Epithelial cell of esophagus (primary cell): ENCODE measurements at regions not wholly inside any gene's neighbourhood (a gene's known extent, or its start where the extent isn't known, plus 50 kb on each side); places are given as distances from the start of the nearest gene placed in this dataset.

Source experiments
- DNase-seq: peaks from one replicate; pipeline ENCODE4 v3.0.0; 2010; ENCODE audit warnings: low read depth
- H3K4me3 ChIP-seq: 2 replicates; pipeline ENCODE4 v1.5.1; 2011; ENCODE audit warnings: mild to moderate bottlenecking, low read length, control low read depth
- CTCF ChIP-seq: IDR thresholded peaks from 2 replicates; pipeline ENCODE4 v1.5.1; 2011; ENCODE audit warnings: low read depth, mild to moderate bottlenecking, low read length, control low read depth, inconsistent platforms; ENCODE audit not compliant: insufficient read depth; ENCODE audit errors: missing control alignments

GRCh38 chr5:42881416-42882117 is 69.9 kb upstream of the SELENOP start:
- TF ChIP-seq CTCF, result no peak
- no peak overlapping the region for H3K4me3 ChIP-seq
- DNase-seq, result no peak

DNA sequence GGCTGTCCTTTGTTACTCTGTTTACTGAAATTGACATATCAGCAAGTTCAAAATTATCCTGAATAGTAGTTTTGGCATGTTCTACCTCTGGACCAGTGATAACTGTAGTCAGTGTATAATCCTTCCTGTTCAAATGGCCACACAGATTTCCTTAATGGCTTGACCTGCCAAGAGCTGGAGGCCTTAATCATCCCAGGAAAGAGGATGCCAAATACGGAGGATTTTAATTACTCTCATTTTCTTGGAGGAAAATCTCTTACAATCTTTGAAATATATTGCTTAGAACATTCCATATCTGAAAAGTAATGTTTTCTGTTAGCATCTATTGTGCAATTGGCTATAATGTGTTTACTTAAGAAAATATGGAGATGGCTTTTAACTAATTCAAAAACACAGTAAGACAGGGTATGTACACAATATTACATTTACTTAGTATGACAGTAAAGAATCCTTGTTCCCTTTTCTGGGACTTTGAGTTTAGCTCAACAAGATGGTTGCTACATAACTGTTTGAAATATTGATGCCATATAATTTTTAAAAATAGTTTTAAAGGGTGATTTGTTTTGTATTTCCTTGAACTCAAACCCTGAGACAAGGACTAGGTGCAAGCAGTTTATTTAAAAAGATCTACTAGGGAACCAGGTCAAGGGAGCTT is 68.9 kb upstream of the SELENOP start:
- TF ChIP-seq CTCF, result no peak
- no peak overlapping the region for H3K4me3 ChIP-seq
- no peak for DNase-seq

DNA sequence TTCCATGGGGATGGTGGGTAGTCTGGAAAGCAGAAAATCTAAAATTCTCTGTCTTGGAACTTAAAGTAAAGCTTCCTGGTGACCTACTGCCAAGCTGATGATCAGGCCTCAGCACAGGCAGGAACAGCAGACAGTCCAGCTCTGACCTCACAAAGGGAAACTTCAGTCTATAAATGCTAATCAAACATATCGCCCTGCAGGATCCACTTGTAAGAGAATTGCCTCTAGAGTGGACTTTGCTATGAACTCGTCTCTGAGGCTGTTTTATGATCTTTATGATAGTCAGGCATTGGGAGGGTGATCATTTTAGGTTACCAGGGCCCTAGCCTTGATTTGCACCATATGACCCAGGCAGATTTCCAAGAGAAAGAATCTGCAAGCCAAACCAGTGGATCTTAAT is 67.6 kb upstream of the SELENOP start:
- no peak for DNase-seq
- no peak for TF ChIP-seq CTCF
- H3K4me3 ChIP-seq, result no peak overlapping the region

DNA sequence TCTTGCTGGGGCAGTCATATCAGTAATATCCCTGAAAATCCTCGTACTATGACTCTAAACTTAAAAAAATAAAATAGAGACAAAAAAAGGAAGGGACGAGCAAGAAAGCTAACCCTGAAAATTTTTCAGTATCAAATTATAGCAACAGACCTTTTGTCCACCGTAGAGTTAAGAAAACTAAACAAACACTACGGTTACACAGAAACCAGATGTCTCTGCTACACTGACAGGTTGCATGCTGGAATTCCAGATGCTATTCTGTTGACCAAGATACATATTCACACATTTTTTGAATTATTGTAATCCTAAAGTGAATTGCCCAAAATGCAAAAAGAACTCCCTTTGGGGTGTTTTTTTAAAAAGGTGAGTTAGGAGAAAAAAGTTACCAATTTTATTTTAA is 66.9 kb upstream of the SELENOP start:
- no peak for TF ChIP-seq CTCF
- no peak for DNase-seq
- H3K4me3 ChIP-seq, result no peak overlapping the region

GRCh38 chr5:42878041-42878440 is 66.3 kb upstream of the SELENOP start:
- TF ChIP-seq CTCF, result no peak
- no peak overlapping the region for H3K4me3 ChIP-seq
- DNase-seq, result no peak

DNA sequence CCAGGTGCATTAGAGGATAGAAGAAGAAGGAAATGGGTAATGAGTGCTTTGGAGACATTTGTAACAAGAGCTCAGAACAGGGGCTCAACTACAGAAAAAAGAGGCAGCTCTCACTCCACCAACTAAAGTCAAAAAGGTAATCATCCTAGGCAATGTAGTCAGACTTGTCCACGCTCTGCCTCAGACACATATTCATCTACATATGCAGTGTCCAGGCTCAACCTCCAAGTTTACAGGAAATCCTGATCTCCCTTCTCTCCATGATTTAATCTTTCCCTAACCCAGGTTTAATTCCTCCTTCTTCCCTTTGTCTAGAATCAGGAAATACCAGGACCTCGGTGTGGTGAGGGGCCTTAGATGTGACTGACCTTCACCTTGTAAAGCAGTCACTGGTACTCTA is 65.7 kb upstream of the SELENOP start:
- TF ChIP-seq CTCF, result no peak
- no peak for DNase-seq
- H3K4me3 ChIP-seq, result no peak overlapping the region

DNA sequence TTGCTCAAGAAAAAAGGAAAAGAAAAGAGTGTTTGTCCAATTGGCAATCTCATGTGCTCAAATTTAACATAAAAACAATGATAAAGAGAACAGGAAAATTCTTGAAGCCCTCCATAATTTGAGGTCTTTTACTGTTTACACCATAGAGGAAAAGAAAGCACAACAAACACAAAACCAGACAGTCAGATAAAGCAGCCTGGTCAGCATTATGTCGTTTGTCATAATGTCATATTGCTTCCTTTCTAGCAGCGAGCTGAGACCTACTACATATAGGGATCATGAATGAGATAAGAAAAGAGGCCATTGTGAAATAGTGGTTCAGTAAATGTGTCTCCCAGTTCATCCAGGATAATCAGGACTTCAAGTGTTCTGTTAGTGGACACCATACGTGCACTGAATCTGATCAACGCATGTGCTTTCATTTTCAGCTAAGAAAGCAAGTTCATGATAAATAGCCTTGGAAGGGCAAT is 64.7 kb upstream of the SELENOP start:
- no peak for DNase-seq
- H3K4me3 ChIP-seq, result no peak overlapping the region
- no peak for TF ChIP-seq CTCF
